BE2C (cell line): ENCODE measurements at regions not wholly inside any gene's neighbourhood (a gene's known extent, or its start where the extent isn't known, plus 50 kb on each side); places are given as distances from the start of the nearest gene placed in this dataset.

Source experiments
- DNase-seq: peaks from one replicate; pipeline ENCODE4 v3.0.0-alpha.2; 2020
- H3K27me3 ChIP-seq: fragments of 250-450 bp; sonication (Bioruptor Pico); 2 replicates; pipeline ENCODE4 v1.5.1; 2020; ENCODE audit warnings: mild to moderate bottlenecking
- H3K36me3 ChIP-seq: fragments of 250-450 bp; sonication (Bioruptor Pico); 2 replicates; pipeline ENCODE4 v1.5.1; 2020; ENCODE audit warnings: mild to moderate bottlenecking
- H3K4me1 ChIP-seq: fragments of 250-450 bp; sonication (Bioruptor Pico); 2 replicates; pipeline ENCODE4 v1.5.1; 2020
- H3K4me3 ChIP-seq: 2 replicates; pipeline ENCODE4 v1.5.1; 2011; ENCODE audit warnings: low read depth, low read length
- H3K9me3 ChIP-seq: fragments of 250-450 bp; sonication (Bioruptor Pico); 2 replicates; pipeline ENCODE4 v1.5.1; 2020
- TF ChIP-seq, protein P1 (sequence below): IDR thresholded peaks from 2 replicates; pipeline ENCODE4 v1.5.1; 2012; ENCODE audit warnings: mild to moderate bottlenecking, low read depth, low read length

GRCh38 chr7:142445019-142445686, 187.3 kb upstream of the PRSS58 start:
- no peak for DNase-seq
- TF ChIP-seq, protein P1, sequence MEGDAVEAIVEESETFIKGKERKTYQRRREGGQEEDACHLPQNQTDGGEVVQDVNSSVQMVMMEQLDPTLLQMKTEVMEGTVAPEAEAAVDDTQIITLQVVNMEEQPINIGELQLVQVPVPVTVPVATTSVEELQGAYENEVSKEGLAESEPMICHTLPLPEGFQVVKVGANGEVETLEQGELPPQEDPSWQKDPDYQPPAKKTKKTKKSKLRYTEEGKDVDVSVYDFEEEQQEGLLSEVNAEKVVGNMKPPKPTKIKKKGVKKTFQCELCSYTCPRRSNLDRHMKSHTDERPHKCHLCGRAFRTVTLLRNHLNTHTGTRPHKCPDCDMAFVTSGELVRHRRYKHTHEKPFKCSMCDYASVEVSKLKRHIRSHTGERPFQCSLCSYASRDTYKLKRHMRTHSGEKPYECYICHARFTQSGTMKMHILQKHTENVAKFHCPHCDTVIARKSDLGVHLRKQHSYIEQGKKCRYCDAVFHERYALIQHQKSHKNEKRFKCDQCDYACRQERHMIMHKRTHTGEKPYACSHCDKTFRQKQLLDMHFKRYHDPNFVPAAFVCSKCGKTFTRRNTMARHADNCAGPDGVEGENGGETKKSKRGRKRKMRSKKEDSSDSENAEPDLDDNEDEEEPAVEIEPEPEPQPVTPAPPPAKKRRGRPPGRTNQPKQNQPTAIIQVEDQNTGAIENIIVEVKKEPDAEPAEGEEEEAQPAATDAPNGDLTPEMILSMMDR: no peak
- Histone ChIP-seq H3K27me3 (no peaks in the 10 kb centered on the region), H3K4me1 (no peaks in the 10 kb centered on the region; the same call in 1 of the 2 replicates), H3K9me3 (no peaks in the 10 kb centered on the region), H3K36me3 (no peaks in the 10 kb centered on the region), H3K4me3 (no peak overlapping the region)

GRCh38 chr7:142443216-142444010, 185.6 kb upstream of the PRSS58 start:
- Histone ChIP-seq H3K4me3 (no peak overlapping the region), H3K27me3 (no peaks in the 10 kb centered on the region), H3K9me3 (no peaks in the 10 kb centered on the region), H3K4me1 (no peaks in the 10 kb centered on the region), H3K36me3 (no peaks in the 10 kb centered on the region)
- TF ChIP-seq, protein P1: no peak
- no peak for DNase-seq

DNA sequence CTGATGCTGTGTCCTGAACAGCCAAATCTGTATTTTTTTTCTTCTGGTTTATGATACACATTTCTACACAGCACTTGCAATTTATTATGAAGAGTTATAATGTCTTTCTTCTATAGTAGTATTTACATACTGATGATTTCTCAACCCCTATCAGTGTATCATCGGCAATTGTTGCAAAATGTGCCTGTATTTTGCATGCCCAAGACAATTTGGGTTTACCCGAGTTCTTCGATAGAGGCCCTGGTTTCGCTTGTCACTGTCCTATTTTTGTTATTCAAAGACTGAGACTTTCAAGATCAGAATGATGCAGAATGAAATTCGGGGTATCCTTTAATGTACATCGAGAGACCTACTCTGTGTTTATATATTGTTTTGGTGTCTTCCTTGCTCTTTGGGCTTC, 184.5 kb upstream of the PRSS58 start:
- TF ChIP-seq, protein P1: no peak
- Histone ChIP-seq H3K9me3 (no peaks in the 10 kb centered on the region), H3K27me3 (no peaks in the 10 kb centered on the region), H3K4me1 (no peaks in the 10 kb centered on the region), H3K4me3 (no peak overlapping the region), H3K36me3 (no peaks in the 10 kb centered on the region)
- no peak for DNase-seq

DNA sequence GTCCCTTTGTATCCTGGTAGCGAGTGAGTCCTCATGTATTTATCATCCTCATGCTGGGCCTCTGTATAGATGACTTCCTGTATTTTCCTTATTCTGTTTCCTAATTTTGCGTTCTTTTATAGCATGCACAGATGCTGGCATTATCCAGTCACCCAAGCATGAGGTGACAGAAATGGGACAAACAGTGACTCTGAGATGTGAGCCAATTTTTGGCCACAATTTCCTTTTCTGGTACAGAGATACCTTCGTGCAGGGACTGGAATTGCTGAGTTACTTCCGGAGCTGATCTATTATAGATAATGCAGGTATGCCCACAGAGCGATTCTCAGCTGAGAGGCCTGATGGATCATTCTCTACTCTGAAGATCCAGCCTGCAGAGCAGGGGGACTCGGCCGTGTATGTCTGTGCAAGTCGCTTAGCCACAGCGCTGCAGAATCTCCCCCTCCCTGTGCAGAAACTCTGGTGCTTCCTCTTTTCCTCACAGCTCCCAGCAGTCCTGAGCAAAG, 183.1 kb upstream of the PRSS58 start:
- DNase-seq: no peak
- no peaks in the 10 kb centered on the region for H3K36me3 ChIP-seq
- TF ChIP-seq, protein P1: no peak
- no peak overlapping the region for H3K4me3 ChIP-seq
- H3K9me3 ChIP-seq: no peaks in the 10 kb centered on the region
- H3K27me3 ChIP-seq: no peaks in the 10 kb centered on the region
- no peaks in the 10 kb centered on the region for H3K4me1 ChIP-seq

- Histone ChIP-seq H3K9me3 (no peaks in the 10 kb centered on the region), H3K36me3 (no peaks in the 10 kb centered on the region), H3K27me3 (no peaks in the 10 kb centered on the region), H3K4me3 (no peak overlapping the region), H3K4me1 (no peaks in the 10 kb centered on the region)
- no peak for DNase-seq
- TF ChIP-seq, protein P1: no peak
Measured at GRCh38 chr7:142440219-142440905, 182.5 kb upstream of the PRSS58 start.
